VCaP (cell line): ENCODE measurements at regions not wholly inside any gene's neighbourhood (a gene's known extent, or its start where the extent isn't known, plus 50 kb on each side); places are given as distances from the start of the nearest gene placed in this dataset.

ENCODE experiments used
- H3K27ac ChIP-seq: fragments of 450-650 bp; 2 replicates; pipeline ENCODE4 v1.5.1; 2017
- CTCF ChIP-seq: fragments of 450-650 bp; conservative IDR thresholded peaks from 2 replicates; pipeline ENCODE4 v1.5.1; 2017; ENCODE audit warnings: mild to moderate bottlenecking, moderate library complexity

- H3K27ac ChIP-seq, result no peak overlapping the region
- no peak for TF ChIP-seq CTCF
Observed at GRCh38 chr5:4205398-4205797, 609.8 kb downstream of the IRX1 start.

GRCh38 chr5:4206127-4206526 is 610.5 kb downstream of the IRX1 start:
- no peak overlapping the region for H3K27ac ChIP-seq
- TF ChIP-seq CTCF, result no peak

- no peak for TF ChIP-seq CTCF
- no peak overlapping the region for H3K27ac ChIP-seq
Observed at GRCh38 chr5:4207486-4207885, 611.9 kb downstream of the IRX1 start.

DNA sequence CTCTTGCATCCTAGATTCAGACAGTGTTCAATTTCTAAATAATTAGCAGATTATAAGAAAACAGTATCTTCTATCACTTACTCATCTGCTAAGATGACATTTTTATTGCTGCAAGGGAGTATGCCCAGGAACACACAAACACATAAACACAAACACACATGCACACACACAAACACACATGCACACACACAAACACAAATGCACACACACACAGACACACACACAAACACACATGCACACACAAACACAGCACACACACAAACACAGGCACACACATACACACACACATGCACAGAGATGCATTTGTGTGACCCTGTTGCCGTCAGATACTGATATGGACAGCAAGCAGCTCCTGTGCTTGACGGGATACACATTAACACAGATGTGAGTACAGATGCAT is 612.9 kb downstream of the IRX1 start:
- TF ChIP-seq CTCF, result no peak
- H3K27ac ChIP-seq, result no peak overlapping the region

GRCh38 chr5:4208996-4209395 is 613.4 kb downstream of the IRX1 start:
- H3K27ac ChIP-seq, result no peak overlapping the region

DNA sequence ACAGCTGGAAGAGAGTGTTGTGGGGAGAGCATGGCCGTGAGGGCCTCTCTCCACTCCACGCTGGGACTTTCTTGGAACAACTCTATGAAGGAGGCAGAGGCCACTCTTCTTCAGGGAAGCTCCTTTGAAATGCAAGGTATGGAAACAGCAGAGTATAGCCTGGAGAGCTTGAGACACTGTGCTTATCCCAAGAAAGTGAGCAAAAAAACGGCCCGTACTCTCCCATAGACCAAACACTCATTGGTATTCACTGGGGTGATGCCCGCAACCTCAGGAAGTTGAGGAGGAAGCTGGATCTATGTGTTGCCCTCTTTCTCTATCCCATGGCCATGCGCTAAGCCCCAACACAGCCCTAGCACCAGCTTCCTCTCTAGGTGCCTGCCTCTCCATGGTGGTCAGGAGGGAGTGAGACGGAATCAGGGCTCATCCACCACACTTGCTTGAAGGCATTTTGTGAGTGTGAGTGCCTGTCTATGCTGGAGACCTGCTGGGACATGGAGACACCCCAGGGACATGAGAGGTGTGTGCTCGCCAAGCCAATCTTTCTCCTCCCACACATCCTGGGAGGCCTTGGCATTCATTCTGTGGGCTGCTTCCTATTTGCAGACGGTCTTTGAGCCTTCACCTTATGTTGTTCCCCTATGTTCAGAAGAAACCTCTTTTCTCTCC is 616.6 kb downstream of the IRX1 start:
- no peak overlapping the region for H3K27ac ChIP-seq

More at GRCh38 chr5:4208996-4209395, 613.4 kb downstream of the IRX1 start:
- no peak for TF ChIP-seq CTCF

More for the DNA sequence above, 616.6 kb downstream of the IRX1 start:
- TF ChIP-seq CTCF, result no peak
